ENCODE measurements at regions not wholly inside any gene's neighbourhood (a gene's known extent, or its start where the extent isn't known, plus 50 kb on each side); places are given as distances from the start of the nearest gene placed in this dataset.

GRCh38 chr9:121576281-121577075 is 75.0 kb upstream of the DAB2IP start:
- TF ChIP-seq POLR2AphosphoS5 (IDR thresholded peaks at IDR 0.05): no peak
- TF ChIP-seq POLR2A (IDR thresholded peaks at IDR 0.05): no peak

Measured in transverse colon (tissue), 3 donors.